ENCODE measurements at regions not wholly inside any gene's neighbourhood (a gene's known extent, or its start where the extent isn't known, plus 50 kb on each side); places are given as distances from the start of the nearest gene placed in this dataset.

GRCh38 chr3:29152379-29152778 is 128.5 kb upstream of the RBMS3 start:
- no peak overlapping the region for H3K4me3 ChIP-seq (ENCODE audit: extremely low read depth in 1 of 4, insufficient read depth in 2 of 4, low read depth in 3 of 4, low read length in 4 of 4)
- DNase-seq (ENCODE audit: low read depth in 1 of 2, low spot score in 2 of 2) (no peak), FAIRE-seq (peak; percentile 60)
- H3K23me2 ChIP-seq (ENCODE audit: low read depth, low read length) = no peaks in the 10 kb centered on the region
- ChIA-PET POLR2A (ENCODE audit: partially characterized antibody) (no interaction called here), CTCF (ENCODE audit: partially characterized antibody) (interaction anchor here (0.7 to 2.2 kb wide), 6 partner anchors 8 to 550 kb away, joined by 3 to 6 read pairs (median 4); no protein-coding TSS in a partner anchor)
- H4K8ac ChIP-seq (ENCODE audit: extremely low read depth, insufficient read depth, low read length) = no peak overlapping the region
- H2BK120ac ChIP-seq (replicated peaks; ENCODE audit: low read depth, low read length) = no peak overlapping the region
- no peak overlapping the region for H3K9ac ChIP-seq (replicated peaks in 1 of 4; ENCODE audit: extremely low read depth in 1 of 4, low read depth in 3 of 4, low read length in 3 of 4)
- H3K18ac ChIP-seq (ENCODE audit: extremely low read depth, low read length) = no peak overlapping the region
- H3K23ac ChIP-seq (ENCODE audit: insufficient read length) = no peak overlapping the region
- H2BK15ac ChIP-seq (ENCODE audit: low read length) = no peak overlapping the region
- H3K56ac ChIP-seq (replicated peaks; ENCODE audit: insufficient read length, low read depth, low read length) = no peak overlapping the region
- H3K4ac ChIP-seq (replicated peaks; ENCODE audit: insufficient read length, low read depth, low read length) = no peak overlapping the region
- no peak overlapping the region for H2BK20ac ChIP-seq (ENCODE audit: low read length)
- H3K27me3 ChIP-seq (replicated peaks in 1 of 4; ENCODE audit: control insufficient read depth in 3 of 4, extremely low read depth in 1 of 4, insufficient read depth in 3 of 4, low read length in 3 of 4) = peaks cover 0 to 1% (median 0%) of the 10 kb centered on the region in 4 experiments; a peak in 1 of 7 replicates
- H3K27ac ChIP-seq (ENCODE audit: low read depth, low read length) = no peak overlapping the region
- no peaks in the 10 kb centered on the region for H3K79me2 ChIP-seq (ENCODE audit: control insufficient read depth in 1 of 2, insufficient read depth in 2 of 2, low read length in 2 of 2)
- H2AK5ac ChIP-seq (ENCODE audit: low read depth, low read length) = no peak overlapping the region
- H2BK12ac ChIP-seq (ENCODE audit: low read depth, low read length) = no peak overlapping the region
- no peak overlapping the region for H3K14ac ChIP-seq (ENCODE audit: insufficient read length)
- TF ChIP-seq CHD2 (IDR thresholded peaks at IDR 0.05; ENCODE audit: low read length) (no peak), RAD21 (IDR thresholded peaks at IDR 0.05 in 1 of 2, conservative IDR thresholded peaks at IDR 0.05 in 1 of 2; ENCODE audit: low read depth in 2 of 2, low read length in 2 of 2) (peak; percentile 78 to 86), CTCF (IDR thresholded peaks at IDR 0.05; ENCODE audit: control extremely low read depth in 1 of 3, insufficient read depth in 1 of 3, low read depth in 1 of 3, low read length in 3 of 3) (peak; percentile 39 to 63 (median 63)), RBBP5 (IDR thresholded peaks at IDR 0.05; ENCODE audit: borderline replicate concordance, low read depth, low read length) (no peak)
- H3K79me1 ChIP-seq (ENCODE audit: low read depth, low read length) = no peaks in the 10 kb centered on the region
- H3K4me2 ChIP-seq (ENCODE audit: insufficient read depth in 1 of 2, low read depth in 2 of 2, low read length in 2 of 2) = no peak overlapping the region
- no peaks in the 10 kb centered on the region for H3K9me3 ChIP-seq (ENCODE audit: insufficient read depth in 2 of 2, low read depth in 1 of 2, low read length in 1 of 2)
- no peaks in the 10 kb centered on the region for H4K20me1 ChIP-seq (replicated peaks in 1 of 2; ENCODE audit: control insufficient read depth in 1 of 2, insufficient read depth in 2 of 2, low read length in 2 of 2)
- no peak overlapping the region for H2BK5ac ChIP-seq (ENCODE audit: low read depth, low read length)
- H4K91ac ChIP-seq (replicated peaks; ENCODE audit: insufficient read length, low read length) = no peak overlapping the region
- H3K36me3 ChIP-seq (ENCODE audit: control insufficient read depth in 2 of 4, insufficient read depth in 4 of 4, low read length in 3 of 4) = no peaks in the 10 kb centered on the region
- 55% methylated on average over 2 of the region's 2 CpGs; no CpG with 5 or more reads in 1 of the 2 experiments for WGBS, 2 experiments (ENCODE audit: extremely low coverage in 1 of 2, insufficient coverage in 1 of 2, insufficient read length in 1 of 2, insufficient replicate concordance in 2 of 2, low coverage in 1 of 2, low lambda C conversion rate in 2 of 2, missing lambda C conversion rate in 1 of 2)
- H4K5ac ChIP-seq (ENCODE audit: insufficient read length, low read depth, low read length) = no peak overlapping the region
- H3K4me1 ChIP-seq (replicated peaks in 1 of 4; ENCODE audit: control insufficient read depth in 3 of 4, insufficient read depth in 4 of 4, low read length in 3 of 4) = peaks cover 0 to 3% (median 0%) of the 10 kb centered on the region in 4 experiments; a peak in 3 of 7 replicates
- H2AFZ ChIP-seq (ENCODE audit: low read length) = 0 out of 2 replicates have a peak overlapping the region, but pooled peaks have one; percentile 45

Measured in H1 (cell line).